GM18868 (cell line): ENCODE measurements at regions not wholly inside any gene's neighbourhood (a gene's known extent, or its start where the extent isn't known, plus 50 kb on each side); places are given as distances from the start of the nearest gene placed in this dataset.

Experiments used
- ATAC-seq: cut with Tn5 transposase; IDR thresholded peaks from one replicate; pipeline ENCODE4 v1.9.1; 2021; ENCODE audit warnings: mild to moderate bottlenecking, moderate library complexity; ENCODE audit not compliant: unreplicated experiment

DNA sequence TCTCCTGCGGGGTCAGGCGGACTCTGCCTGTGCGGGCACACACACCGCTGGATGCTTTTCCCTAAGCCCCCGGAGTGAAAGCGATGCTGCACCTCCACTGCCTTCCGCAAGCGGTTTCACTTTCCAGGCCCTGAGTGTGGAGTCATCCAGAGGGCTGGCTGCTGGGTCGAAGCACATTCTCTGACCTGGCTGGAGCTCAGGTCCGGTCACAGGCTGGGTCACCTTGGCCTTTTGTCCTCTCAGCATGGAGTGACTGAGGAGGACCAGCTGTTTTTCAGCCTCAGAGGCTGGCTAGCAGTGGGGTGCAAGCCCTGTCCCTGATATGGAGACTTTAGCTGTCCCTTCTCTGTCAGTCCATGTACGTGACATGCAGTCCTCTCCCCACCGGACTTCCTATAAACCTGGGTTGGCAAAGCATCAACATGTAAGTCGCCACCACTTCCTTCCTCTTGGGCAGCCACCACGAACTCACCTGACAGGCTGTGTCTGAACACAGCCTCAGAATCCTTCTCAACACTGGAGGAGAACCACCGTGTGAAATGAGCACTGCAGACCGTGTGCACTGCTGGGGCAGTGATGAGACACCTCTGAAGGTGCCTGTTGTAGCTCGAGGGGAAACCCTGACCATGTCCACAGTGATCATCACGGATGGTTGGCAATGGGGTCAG, 51.3 kb downstream of the GADD45G start:
- ATAC-seq = no peak

DNA sequence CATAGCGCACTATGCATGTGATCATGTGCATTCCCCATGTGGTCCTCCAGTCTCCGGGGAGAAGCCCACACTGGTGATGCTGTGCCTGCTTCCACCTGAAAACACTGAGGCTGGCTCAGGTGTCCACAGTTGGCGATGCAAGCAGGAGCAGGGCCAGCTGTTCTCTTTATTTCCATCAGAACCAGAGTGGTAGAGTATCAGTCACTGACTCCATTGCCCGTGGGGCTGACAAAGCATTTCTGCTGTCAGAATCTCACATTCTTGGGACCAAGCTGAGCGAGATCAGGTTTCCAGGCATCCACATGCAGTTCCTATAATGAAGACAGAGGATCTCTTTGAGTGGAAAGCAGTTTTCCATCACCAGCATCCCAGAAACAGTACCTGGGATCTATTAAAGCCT, 52.5 kb downstream of the GADD45G start:
- ATAC-seq = no peak

DNA sequence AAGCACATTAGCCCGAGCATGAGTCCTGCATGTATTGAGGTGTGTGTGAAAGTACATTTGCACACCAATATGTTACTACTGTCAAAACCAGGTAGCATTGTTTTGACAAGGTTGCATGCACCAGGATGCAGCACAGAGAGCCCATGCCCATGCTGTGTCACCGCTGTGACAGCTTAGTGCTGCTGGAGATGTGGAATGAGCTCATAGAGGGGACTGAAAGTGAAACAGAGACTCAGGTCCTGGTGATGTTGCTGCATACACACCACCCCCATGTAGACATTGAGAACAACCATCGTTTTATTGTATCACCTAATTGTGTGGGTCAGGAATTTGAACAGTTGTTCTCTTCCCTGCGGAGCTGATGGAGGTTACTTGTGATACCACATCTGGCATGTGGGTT, 53.0 kb downstream of the GADD45G start:
- ATAC-seq = peak; percentile 90

DNA sequence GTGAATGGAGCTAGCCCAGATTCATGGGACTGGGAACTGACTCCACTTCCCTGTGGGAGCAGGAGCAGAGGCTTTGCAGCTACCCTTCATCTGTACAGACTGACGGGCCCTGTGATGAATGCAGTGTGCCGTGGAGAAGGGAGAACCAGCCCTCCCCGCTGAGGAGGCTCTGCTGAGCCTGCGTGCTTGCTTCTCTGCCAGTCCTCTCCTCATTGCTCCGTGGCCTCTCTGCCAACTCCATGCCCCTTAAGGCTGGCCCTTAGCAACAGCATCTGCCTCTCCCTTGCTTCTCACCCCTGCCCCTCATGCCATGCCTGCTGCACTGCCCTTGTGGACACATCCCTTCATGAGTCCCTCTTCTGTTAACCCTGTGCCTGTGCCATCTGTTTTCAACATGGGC, 53.6 kb downstream of the GADD45G start:
- no peak for ATAC-seq

DNA sequence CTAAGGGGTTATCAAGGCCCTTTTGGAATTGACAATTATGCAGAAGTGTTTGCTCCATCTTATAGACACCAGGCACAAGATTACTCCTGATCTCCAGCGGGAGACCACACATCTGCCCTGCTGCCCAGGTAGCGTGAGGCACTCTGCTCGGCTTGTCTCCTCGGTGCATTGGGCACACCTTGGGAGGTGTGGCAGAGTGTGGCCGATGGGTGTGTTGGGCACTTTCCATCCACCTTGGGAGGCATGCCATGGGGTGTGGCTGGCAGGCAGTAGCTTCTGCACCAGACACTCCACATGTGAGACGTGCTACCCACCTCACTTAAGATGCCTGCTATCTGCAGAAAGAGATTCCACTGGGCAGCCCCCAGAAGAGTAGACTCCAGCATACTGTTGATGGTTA, 54.1 kb downstream of the GADD45G start:
- no peak for ATAC-seq

DNA sequence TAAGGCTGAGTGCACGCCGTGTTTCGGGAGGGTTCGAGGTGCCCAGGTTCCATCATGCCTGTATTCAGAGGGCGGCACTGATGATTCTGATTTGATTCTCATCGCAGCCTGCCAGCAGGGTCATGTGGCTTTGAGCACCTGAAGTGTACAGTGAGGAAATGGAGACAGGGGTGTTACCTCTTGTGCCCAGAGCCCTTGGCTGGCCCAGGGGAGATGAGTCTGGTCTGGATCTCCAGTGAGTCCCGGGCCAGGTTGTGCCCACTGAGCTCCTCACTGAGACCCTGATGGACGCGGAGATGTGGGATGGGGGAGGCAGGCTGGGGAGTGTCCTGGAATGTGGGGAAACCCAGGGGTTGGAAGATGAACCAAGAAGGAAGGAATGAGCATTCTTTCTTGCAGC, 54.7 kb downstream of the GADD45G start:
- ATAC-seq = no peak

DNA sequence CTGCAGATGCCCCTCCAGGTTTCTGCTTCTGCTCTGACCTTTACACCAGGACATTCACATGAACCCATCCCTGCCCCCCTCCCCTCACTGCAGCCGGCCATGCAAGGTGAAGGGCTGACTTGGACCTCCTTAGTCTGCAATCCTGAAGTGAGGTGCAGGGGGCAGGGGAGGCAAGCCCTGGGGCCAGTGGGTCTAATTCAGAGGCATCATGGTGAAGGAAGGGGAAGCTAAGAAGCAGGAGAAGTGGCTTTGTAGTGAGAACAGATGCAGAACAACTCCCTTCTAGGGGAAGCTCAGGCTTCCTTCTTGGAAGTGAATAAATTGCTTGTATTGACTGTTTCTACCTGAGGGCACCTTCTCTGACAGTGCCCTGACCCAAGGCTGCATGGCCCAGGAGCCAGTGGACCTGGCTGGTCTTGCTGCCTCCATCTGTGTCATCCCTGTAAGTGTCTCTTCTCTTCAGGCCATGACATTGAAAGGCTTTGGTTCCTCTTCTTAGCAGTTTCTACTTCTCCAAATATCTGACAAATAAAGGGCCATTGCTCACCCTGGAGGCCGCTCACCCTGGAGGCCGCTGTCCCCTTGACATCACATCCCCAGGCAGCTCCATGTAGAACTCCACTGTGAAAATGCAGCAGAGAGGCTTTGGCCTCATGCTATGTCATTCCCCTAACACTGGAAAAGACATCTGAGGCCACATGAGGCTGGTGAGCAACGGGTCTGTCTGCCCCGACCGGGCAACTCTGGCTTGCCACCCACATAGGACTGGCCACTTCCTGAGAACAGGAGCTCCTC, 55.3 kb downstream of the GADD45G start:
- no peak for ATAC-seq

DNA sequence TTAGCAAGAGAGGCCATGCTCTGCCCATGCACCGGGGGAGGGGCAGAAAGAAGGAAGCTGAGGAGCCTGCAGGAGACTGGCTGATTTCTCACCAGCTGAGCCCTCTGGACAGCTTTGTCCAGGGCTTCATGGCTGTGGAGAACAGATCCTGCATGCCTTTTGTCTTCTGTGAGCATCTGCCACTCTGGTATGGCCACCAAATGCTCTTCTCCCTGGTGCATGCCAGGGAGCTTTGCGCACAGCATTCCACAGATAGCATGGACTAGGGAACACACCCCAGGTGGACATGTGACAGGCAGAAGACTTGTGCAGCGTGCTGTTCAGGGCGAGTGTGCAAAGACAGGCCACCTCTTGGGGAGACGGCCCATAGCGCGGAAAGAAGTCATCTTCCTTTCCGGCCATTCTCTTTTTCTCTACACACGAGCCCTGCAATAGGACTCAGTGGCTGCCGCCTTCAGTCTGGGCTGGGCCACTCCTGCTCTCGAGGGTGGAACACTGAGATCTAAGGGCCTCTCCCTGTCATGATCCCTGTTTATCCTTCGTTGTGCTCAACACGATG, 56.7 kb downstream of the GADD45G start:
- no peak for ATAC-seq

DNA sequence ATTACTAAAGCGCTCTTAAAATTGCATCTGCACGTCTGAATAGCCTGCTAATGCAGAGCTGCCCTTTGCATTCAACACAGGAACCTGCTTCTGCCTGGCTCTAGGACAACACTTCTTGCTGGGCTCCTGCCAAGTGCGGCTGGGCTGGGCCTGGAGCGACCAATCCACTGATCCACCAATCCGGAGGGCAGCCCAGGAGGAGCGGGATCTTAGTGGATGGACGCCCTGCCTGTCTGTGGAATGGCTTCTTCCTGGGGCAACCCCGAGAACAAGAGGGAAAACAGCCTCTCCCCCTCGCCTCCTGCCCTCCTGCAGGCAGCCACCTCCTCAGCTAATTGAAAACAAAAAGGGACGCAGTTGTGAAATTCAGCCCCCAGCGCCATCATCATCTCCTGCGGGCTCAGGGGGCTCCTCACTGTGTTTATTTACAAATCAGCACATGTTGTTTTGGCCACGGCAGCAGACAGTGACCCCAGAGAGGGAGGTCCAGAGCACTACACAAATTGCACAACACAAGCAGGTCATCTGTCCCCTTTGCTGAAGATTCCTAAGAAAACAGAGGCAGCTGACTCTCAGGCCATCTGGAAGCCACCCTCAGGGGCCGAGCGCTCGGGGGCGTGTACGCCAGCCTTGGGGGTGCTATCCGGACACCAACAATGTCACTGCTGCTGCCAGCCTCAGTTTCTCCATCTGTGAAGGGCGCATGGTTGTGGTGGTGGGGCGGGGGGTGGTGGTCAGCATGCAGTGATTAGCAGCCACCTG, 57.3 kb downstream of the GADD45G start:
- no peak for ATAC-seq

DNA sequence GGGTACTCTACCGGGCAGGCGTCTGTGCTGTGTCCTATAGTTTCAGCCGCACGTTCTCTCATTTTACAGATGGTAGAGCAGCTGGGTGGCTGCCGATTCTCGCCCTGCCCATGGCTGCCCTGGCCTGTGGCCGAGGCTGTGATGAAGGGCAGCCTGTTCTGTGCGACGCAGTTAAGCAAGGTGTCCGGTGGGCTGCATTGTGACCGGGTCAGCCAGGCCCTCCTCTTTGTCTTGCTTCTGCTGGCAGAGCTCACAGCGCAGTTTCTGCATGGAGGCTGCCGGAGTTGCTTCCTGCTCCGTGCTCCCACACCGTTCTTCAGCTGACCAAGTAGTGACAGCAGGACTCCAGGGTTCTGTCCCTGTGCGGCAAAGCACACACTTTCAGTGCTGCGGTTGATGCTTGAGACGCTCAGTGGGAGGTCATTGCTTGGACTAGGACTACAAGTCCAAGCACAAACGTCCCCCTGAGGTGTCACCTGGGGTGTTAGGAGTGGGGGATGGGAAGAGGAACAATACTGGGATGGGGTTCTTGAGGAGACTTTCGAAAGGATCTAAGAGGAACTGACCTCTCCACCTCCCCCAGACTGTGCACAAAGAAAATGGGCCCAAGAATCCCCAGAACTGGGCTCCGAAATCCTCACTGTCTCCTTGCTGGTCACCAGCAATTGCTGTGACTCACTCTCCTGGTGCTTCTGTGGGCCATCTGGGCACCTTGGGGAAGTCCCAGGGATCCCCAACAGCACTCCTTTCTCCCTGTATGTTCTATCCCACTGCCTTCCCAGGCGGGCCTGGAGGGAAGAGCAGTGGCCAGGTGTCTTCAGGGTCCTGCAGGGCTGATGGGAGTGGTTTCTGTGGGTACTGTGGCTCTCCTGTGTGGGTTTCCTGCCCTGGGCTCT, 58.2 kb downstream of the GADD45G start:
- no peak for ATAC-seq

DNA sequence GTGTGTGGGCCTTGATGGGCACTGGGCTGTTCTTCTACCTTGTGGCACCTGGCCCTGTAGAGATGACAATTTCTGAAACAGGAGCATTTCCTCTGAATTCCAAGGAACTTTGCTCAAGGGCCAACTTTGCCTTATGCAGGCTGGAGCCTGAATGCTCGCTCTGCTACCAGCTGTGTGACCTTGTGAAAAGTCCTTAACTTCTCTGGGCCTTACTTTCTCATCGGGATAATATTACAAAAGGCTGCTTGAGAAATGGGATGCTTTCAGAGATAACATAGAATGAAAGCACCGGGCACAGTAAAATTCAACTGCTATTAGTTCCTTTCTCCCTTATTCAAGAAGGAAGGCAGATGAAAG, 58.8 kb downstream of the GADD45G start:
- ATAC-seq = no peak

DNA sequence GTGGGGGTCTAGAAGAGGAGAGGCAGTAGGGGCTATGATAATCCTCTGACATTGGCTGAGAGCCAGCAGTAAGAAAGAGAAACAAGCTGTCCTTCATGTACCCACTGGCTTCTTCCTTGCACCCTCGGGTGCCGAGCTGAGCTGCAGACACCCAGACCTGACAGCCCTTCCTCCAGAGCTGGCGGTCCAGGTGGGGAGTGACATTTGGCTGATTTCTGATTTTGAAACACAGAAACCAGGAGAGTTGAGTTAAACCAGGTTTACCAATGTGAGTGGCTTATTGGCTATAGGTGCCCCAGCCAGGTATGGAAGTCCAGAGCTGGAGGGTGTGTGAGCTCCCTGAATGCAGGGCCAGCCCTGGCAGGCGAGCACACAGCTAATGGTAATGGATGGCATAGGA, 59.2 kb downstream of the GADD45G start:
- ATAC-seq = no peak

DNA sequence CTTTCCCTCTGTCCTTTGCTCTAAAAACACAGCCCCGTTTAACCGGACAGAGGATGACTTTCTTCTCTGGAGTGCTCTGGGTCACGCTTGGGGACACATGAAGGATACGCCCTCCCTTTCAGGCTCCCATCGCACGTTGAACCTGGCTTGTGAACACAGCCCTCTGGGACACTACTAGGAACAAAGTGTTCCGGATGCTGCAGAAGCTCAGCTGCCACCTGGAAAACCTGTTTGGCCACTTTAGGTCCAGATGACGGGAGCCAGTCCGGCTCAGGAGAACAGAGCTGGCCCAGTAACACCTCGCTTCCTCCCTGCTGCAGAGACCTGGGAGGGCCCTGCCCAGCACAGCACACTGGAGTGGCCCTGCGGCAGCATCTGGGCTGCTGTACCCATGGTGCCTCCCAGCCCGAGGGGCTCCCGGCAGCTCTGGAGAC, 60.1 kb downstream of the GADD45G start:
- ATAC-seq = no peak

DNA sequence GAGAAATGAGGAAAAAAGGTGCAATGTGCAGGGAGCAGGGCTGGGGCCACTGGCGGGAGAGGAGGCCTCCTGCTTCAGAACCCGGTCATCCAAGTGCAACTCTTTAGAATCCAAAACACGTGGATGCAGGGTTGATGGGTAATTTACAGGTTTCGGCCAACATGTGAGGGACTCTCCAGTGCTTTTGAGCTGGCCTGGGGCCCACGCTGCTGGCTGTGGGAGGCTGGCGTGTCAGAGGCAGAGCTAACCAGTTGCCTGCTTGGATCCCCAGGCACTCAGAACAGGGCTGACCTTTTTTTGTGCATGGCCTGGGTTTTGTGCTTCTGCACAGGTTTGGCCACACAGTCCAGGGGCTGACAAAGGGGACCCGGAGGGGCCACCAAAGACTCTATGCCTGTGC, 61.6 kb downstream of the GADD45G start:
- ATAC-seq = no peak

DNA sequence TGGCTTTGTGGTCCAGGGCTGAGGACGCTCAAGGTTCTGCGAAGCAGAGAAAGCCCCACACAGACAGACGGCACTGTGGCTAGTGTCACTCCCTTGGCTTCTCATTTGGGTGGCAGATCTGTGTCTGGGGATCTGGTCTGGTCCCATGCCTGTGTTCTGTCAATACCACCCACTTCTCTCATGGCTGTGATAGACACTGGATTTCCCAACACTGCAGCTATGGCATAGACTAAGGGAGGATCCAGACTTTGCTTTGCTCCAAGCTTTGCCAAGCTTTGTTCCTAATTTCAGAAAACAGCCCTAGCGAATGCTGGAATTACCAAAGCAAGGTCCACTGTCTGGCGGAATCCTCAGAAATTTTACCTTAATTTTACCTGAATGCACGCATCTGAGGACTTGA, 62.1 kb downstream of the GADD45G start:
- no peak for ATAC-seq

DNA sequence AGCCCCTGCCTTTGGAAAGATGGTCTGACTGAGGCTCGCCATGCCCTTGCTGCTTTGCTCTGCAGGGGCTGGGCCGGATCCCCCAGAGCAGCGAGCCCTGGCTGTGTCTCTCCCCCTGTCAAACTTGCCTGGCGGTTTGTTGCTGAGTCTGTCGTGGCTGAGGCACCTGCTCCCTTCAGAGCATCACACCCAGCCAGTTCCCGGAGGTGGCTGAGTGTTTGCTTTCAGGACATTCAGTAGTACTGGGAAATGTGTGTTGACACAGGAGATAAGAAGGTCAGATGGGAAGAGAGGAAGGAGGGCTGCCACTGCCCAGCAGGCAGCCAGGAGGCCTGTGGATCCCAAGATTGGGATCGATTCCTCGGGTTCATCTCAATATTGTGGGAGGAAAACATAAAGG, 62.9 kb downstream of the GADD45G start:
- ATAC-seq = no peak

DNA sequence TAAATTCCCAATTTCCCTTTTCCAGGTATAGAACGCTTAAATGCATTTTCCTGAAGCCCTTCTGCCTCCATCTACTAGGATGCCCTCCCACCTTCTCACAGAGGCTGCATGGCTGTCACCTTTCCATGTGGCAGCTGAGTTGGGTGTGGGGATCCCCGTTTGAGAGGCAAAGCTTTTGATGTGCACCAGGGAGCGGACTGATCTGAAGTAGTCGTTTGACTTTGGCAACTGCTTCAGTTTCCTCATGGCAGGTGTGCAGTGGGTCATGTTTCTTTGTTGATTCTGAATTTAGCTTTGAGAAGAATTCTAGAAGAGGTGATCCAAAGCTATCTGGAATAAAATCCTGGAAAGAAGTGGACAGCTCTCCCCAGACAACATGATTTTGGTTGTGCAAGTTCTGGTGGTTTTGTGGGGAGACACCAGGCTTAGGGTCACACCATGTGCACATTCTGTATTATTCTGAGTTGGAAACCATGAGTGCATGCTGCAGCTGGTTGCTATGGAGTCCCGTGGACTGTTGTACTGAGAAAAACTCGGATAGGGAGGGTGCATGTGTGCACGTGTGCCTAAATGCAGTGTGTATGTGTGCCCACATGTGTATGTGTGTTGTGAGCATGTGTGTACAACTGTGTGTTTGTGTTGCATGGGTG, 63.5 kb downstream of the GADD45G start:
- no peak for ATAC-seq

DNA sequence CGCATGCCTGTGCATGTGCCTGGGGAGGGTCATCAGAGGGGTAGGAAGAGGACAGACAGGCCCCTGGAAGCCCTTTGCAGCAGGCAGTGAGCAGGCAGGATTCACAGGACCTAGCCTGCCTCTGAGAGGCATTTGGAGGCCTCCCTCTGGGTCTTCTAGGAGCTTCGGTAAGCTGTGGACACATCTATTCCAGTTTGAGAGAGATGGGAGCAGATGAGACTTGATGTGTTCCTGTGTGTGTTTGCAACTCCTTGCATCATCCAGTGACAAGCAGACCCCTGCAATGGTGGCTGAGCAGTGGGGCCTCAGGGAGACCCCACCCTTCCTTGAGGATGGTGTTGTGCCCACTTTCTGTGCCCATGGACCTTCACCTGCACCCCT, 64.0 kb downstream of the GADD45G start:
- no peak for ATAC-seq

DNA sequence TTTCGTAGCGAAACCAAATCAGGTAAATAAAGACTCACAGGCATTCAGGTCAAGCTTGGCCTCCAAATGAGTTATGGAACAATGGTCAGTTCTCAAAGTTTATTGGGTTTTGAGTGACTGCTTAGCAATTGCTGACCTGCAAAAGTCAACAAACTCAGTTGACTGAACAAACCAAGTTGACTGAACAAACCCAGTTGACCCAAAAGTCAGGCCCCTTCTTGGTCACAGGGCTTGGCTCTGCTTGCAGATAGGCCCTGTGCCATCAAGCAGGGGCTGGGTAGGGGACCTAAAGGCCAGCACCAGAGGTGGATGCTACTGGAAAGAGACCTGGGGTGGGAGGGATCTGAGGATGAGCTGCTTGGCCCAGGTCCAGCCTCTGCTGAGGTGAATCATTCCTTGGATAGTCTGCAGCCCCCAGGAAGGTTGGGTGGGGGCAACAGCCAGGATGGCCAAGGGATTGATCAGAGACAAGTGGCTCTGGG, 64.6 kb downstream of the GADD45G start:
- no peak for ATAC-seq

DNA sequence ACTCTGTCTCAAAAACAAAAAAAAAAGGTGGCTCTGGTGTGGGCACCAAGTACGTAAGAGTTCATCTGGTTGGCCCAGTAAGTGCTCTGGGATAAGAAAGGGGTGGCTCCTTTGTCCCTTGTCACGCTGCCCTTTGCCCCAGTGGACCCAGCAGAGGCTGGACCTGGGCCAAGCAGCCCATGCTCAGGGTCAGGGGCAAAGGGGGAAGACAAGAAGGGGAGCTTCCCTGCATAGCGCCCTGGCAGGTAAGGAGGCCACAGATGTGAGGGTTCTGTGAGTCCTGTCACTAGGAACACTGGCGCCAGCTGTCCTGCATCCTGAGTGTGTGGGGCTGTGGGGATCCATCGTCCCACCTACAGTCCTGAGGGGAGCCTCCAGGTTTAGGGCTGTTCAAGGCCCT, 65.3 kb downstream of the GADD45G start:
- ATAC-seq = no peak
